ENCODE measurements at regions not wholly inside any gene's neighbourhood (a gene's known extent, or its start where the extent isn't known, plus 50 kb on each side); places are given as distances from the start of the nearest gene placed in this dataset.

- no peak for TF ChIP-seq EZH2 (optimal IDR thresholded peaks at IDR 0.05; ENCODE audit: low read depth, low read length)
- no peak for TF ChIP-seq EZH2phosphoT487 (IDR thresholded peaks at IDR 0.05; ENCODE audit: low read length)
These were observed 518.2 kb upstream of the LRATD1 start for GRCh38 chr2:14114275-14114674.
